ENCODE measurements at regions not wholly inside any gene's neighbourhood (a gene's known extent, or its start where the extent isn't known, plus 50 kb on each side); places are given as distances from the start of the nearest gene placed in this dataset.

GRCh38 chr4:108458681-108459080 lies 161.7 kb upstream of the RPL34 start:
- ATAC-seq, result no peak
- no peaks in the 10 kb centered on the region for H3K27me3 ChIP-seq
- DNase-seq, result no peak
- H3K4me3 ChIP-seq, result no peak overlapping the region
- H3K36me3 ChIP-seq, result no peaks in the 10 kb centered on the region
- intact Hi-C loops (cut with DNase I), result no loop called here
- H3K4me1 ChIP-seq, result no peaks in the 10 kb centered on the region
- no peak overlapping the region for H3K27ac ChIP-seq
- TF ChIP-seq CTCF (IDR thresholded peaks at IDR 0.05), result no peak
- no peaks in the 10 kb centered on the region for H3K9me3 ChIP-seq
- 32 to 54% methylated on average over 2 of the region's 2 CpGs for WGBS, 2 donors
- no peak for FAIRE-seq

- H3K4me1 ChIP-seq, result no peaks in the 10 kb centered on the region
- no peak for FAIRE-seq
- TF ChIP-seq CTCF (IDR thresholded peaks at IDR 0.05), result no peak
- no peak for ATAC-seq
- no peaks in the 10 kb centered on the region for H3K9me3 ChIP-seq
- intact Hi-C loops (cut with DNase I), result no loop called here
- no peak overlapping the region for H3K27ac ChIP-seq
- no peak for DNase-seq
- no peaks in the 10 kb centered on the region for H3K36me3 ChIP-seq
- H3K4me3 ChIP-seq, result no peak overlapping the region
- WGBS, 2 donors, result 79 to 85% methylated on average over 2 of the region's 2 CpGs
- no peaks in the 10 kb centered on the region for H3K27me3 ChIP-seq
These were observed 166.1 kb upstream of the RPL34 start for GRCh38 chr4:108454227-108454626.

- intact Hi-C loops (cut with DNase I), result no loop called here
- no peak for FAIRE-seq
- Histone ChIP-seq H3K36me3 (no peaks in the 10 kb centered on the region), H3K9me3 (no peaks in the 10 kb centered on the region), H3K27me3 (no peaks in the 10 kb centered on the region), H3K4me1 (no peaks in the 10 kb centered on the region), H3K4me3 (no peak overlapping the region), H3K27ac (no peak overlapping the region)
- 46 to 51% methylated on average over 4 of the region's 4 CpGs for WGBS, 2 donors
- no peak for TF ChIP-seq CTCF (IDR thresholded peaks at IDR 0.05)
- no peak for DNase-seq
- no peak for ATAC-seq
These were observed 167.0 kb upstream of the RPL34 start for GRCh38 chr4:108453366-108453765.

- H3K27me3 ChIP-seq, result no peaks in the 10 kb centered on the region
- no peak for DNase-seq
- no peak for FAIRE-seq
- no peaks in the 10 kb centered on the region for H3K36me3 ChIP-seq
- ATAC-seq, result no peak
- H3K9me3 ChIP-seq, result no peaks in the 10 kb centered on the region
- TF ChIP-seq CTCF (IDR thresholded peaks at IDR 0.05), result no peak
- 76 to 85% methylated on average over 5 of the region's 5 CpGs for WGBS, 2 donors
- H3K4me1 ChIP-seq, result no peaks in the 10 kb centered on the region
- no peak overlapping the region for H3K4me3 ChIP-seq
- intact Hi-C loops (cut with DNase I), result no loop called here
- no peak overlapping the region for H3K27ac ChIP-seq
These were observed 170.0 kb upstream of the RPL34 start for GRCh38 chr4:108450236-108450898.

- no peak for ATAC-seq
- intact Hi-C loops (cut with DNase I), result no loop called here
These were observed 171.2 kb upstream of the RPL34 start for GRCh38 chr4:108449129-108449528.

More at GRCh38 chr4:108449129-108449528, 171.2 kb upstream of the RPL34 start:
- Histone ChIP-seq H3K9me3 (no peaks in the 10 kb centered on the region), H3K4me1 (no peaks in the 10 kb centered on the region), H3K4me3 (no peak overlapping the region), H3K27ac (no peak overlapping the region), H3K36me3 (no peaks in the 10 kb centered on the region), H3K27me3 (no peaks in the 10 kb centered on the region)
- no peak for TF ChIP-seq CTCF (IDR thresholded peaks at IDR 0.05)
- FAIRE-seq (no peak), DNase-seq (no peak)
- 85 to 87% methylated on average over 1 of the region's 1 CpG for WGBS, 2 donors
